IMR-90 (cell line): ENCODE measurements at regions not wholly inside any gene's neighbourhood (a gene's known extent, or its start where the extent isn't known, plus 50 kb on each side); places are given as distances from the start of the nearest gene placed in this dataset.

ENCODE experiments used
- ATAC-seq: fragments of 200-7000 bp; cut with Tn5 transposase; 2 replicates; pipeline ENCODE4 v1.9.1; 2020; ENCODE audit warnings: low read depth, mild to moderate bottlenecking, moderate library complexity
- BruUV-seq: library from RNA; stranded (reverse); fragments of 400-500 nt; replicated peaks from 2 replicates; lab custom pipeline; 2021; lab: Mats Ljungman, UMichigan
- CTCF ChIA-PET: fragments of 300-600 bp; formaldehyde crosslinking; extraction: SDS; loops from one replicate; lab custom pipeline; 2021; ENCODE audit warnings: antibody characterized with exemption; lab: Yijun Ruan, JAX
- POLR2A ChIA-PET: fragments of 300-600 bp; sonication (Branson Sonifier 250); formaldehyde crosslinking; loops from one replicate; lab custom pipeline; 2022; ENCODE audit warnings: antibody characterized with exemption; ENCODE audit not compliant: unreplicated experiment; lab: Charles Lee
- DNase-seq: peaks from one replicate; pipeline ENCODE4 v3.0.0; 2013
- H2AFZ ChIP-seq: replicated peaks from 2 replicates; pipeline ENCODE3; 2013; ENCODE audit warnings: low read length, mild to moderate bottlenecking; ENCODE audit not compliant: poor library complexity
- H2AK5ac ChIP-seq: 2 replicates; pipeline ENCODE4 v1.6.1; 2013; ENCODE audit warnings: low read depth, low read length, inconsistent platforms
- H2AK9ac ChIP-seq: replicated peaks from 2 replicates; pipeline ENCODE3; 2013; ENCODE audit warnings: mild to moderate bottlenecking, low read depth, low read length, moderate library complexity; ENCODE audit not compliant: poor library complexity
- H2BK120ac ChIP-seq: 2 replicates; pipeline ENCODE4 v1.6.1; 2013; ENCODE audit warnings: low read depth, low read length, inconsistent platforms
- H2BK15ac ChIP-seq: 3 replicates; pipeline ENCODE4 v1.6.1; 2013; ENCODE audit warnings: low read depth, low read length, inconsistent platforms
- H2BK20ac ChIP-seq: 2 replicates; pipeline ENCODE4 v1.6.1; 2013; ENCODE audit warnings: low read depth, mild to moderate bottlenecking, inconsistent platforms, low read length, moderate library complexity
- H2BK5ac ChIP-seq: 2 replicates; pipeline ENCODE4 v1.6.1; 2013; ENCODE audit warnings: mild to moderate bottlenecking, low read depth, low read length, inconsistent platforms; ENCODE audit not compliant: poor library complexity, severe bottlenecking
- H3K14ac ChIP-seq: replicated peaks from 2 replicates; pipeline ENCODE4 v1.6.1; 2013; ENCODE audit warnings: low read depth, low read length, inconsistent platforms
- H3K18ac ChIP-seq: 2 replicates; pipeline ENCODE4 v1.6.1; 2013; ENCODE audit warnings: low read depth, low read length, control low read depth
- H3K23ac ChIP-seq: 2 replicates; pipeline ENCODE4 v1.6.1; 2013; ENCODE audit warnings: low read depth, low read length, inconsistent platforms
- H3K27ac ChIP-seq: 2 replicates; pipeline ENCODE4 v1.5.1; 2013; ENCODE audit warnings: mild to moderate bottlenecking, control low read depth, low read length; ENCODE audit not compliant: insufficient read depth
- H3K27me3 ChIP-seq: 2 replicates; pipeline ENCODE4 v1.6.1; 2013; ENCODE audit warnings: low read length; ENCODE audit not compliant: control insufficient read depth, insufficient read depth
- H3K36me3 ChIP-seq: 2 replicates; pipeline ENCODE4 v1.6.1; 2013; ENCODE audit warnings: low read length, mixed read lengths; ENCODE audit not compliant: control insufficient read depth, insufficient read depth
- H3K4ac ChIP-seq: 2 replicates; pipeline ENCODE4 v1.6.1; 2013; ENCODE audit warnings: low read depth, low read length, inconsistent platforms
- H3K4me1 ChIP-seq: 2 replicates; pipeline ENCODE4 v1.6.1; 2013; ENCODE audit warnings: low read length, mixed read lengths; ENCODE audit not compliant: control insufficient read depth, insufficient read depth
- H3K4me2 ChIP-seq: 2 replicates; pipeline ENCODE4 v1.6.1; 2013; ENCODE audit warnings: low read depth, mild to moderate bottlenecking, control low read depth, low read length, moderate library complexity
- H3K4me3 ChIP-seq: 2 replicates; pipeline ENCODE4 v1.5.1; 2013; ENCODE audit warnings: low read depth, mild to moderate bottlenecking, control low read depth, low read length, moderate library complexity; ENCODE audit not compliant: insufficient read depth
- H3K56ac ChIP-seq: 2 replicates; pipeline ENCODE4 v1.6.1; 2013; ENCODE audit warnings: low read length, inconsistent platforms; ENCODE audit not compliant: insufficient read depth; ENCODE audit errors: extremely low read depth
- H3K79me1 ChIP-seq, 2 experiments: 2 replicates each; pipeline ENCODE4 v1.6.1; 2013; ENCODE audit warnings: low read length in 2 of 2, inconsistent platforms in 1 of 2, low read depth in 1 of 2
- H3K9ac ChIP-seq: 2 replicates; pipeline ENCODE4 v1.6.1; 2013; ENCODE audit warnings: low read depth, low read length, control low read depth
- H3K9me1 ChIP-seq: 2 replicates; pipeline ENCODE4 v1.6.1; 2013; ENCODE audit warnings: low read length, inconsistent platforms; ENCODE audit not compliant: insufficient read depth
- H3K9me3 ChIP-seq: 2 replicates; pipeline ENCODE4 v1.6.1; 2013; ENCODE audit warnings: low read length; ENCODE audit not compliant: control insufficient read depth, insufficient read depth
- H4K20me1 ChIP-seq: 2 replicates; pipeline ENCODE4 v1.6.1; 2013; ENCODE audit warnings: low read length, inconsistent platforms; ENCODE audit not compliant: insufficient read depth
- H4K5ac ChIP-seq: 2 replicates; pipeline ENCODE4 v1.6.1; 2013; ENCODE audit warnings: mild to moderate bottlenecking, low read depth, low read length, control low read depth
- H4K8ac ChIP-seq, 2 experiments: 2 replicates each; pipeline ENCODE4 v1.6.1; 2013; ENCODE audit warnings: low read depth in 2 of 2, low read length in 2 of 2, control low read depth in 1 of 2, inconsistent platforms in 1 of 2
- H4K91ac ChIP-seq: 2 replicates; pipeline ENCODE4 v1.6.1; 2013; ENCODE audit warnings: low read depth, low read length, inconsistent platforms; ENCODE audit not compliant: insufficient read depth
- CEBPB ChIP-seq: IDR thresholded peaks from 2 replicates; pipeline ENCODE4 v1.6.1; 2012; ENCODE audit warnings: low read depth, low read length, improper control_type of control experiment
- CHD1 ChIP-seq: IDR thresholded peaks from 2 replicates; pipeline ENCODE4 v1.6.1; 2012; ENCODE audit warnings: low read depth, low read length, improper control_type of control experiment
- FOS ChIP-seq: fragments of 150-350 bp; IDR thresholded peaks from 2 replicates; pipeline ENCODE4 v1.6.1; 2016; ENCODE audit warnings: low read depth, low read length
- POLR2A ChIP-seq: IDR thresholded peaks from 2 replicates; pipeline ENCODE4 v1.6.1; 2012; ENCODE audit warnings: mild to moderate bottlenecking, low read depth, low read length
- SMC3 ChIP-seq: fragments of 150-350 bp; IDR thresholded peaks from 2 replicates; pipeline ENCODE4 v1.6.1; 2016; ENCODE audit warnings: low read depth, mild to moderate bottlenecking, antibody characterized with exemption, low read length, moderate library complexity
- WGBS, 2 experiments: methylation state at CpG; one replicate each; pipeline versions ENCODE4 v1.1.5 to v1.1.7; 2013; ENCODE audit warnings: missing lambda C conversion rate in 2 of 2; ENCODE audit not compliant: insufficient read length in 1 of 2; ENCODE audit errors: extremely low coverage in 2 of 2; 5-methylcytosine and 5-hydroxymethylcytosine counted together
- dilution Hi-C: fragments of 300-500 bp; cut with HindIII; formaldehyde crosslinking; loops from one replicate; pipeline ENCODE4 v1.14.3; 2018; ENCODE audit warnings: low sequenced_read_pairs; ENCODE audit not compliant: unreplicated experiment
- in situ Hi-C: fragments of 300-500 bp; cut with MboI; formaldehyde crosslinking; loops from 3 replicates; pipeline ENCODE4 v1.14.3; 2019; ENCODE audit warnings: low sequenced_read_pairs, inconsistent platforms, mixed read lengths
- intact Hi-C: fragments of 100-400 bp; cut with micrococcal nuclease; formaldehyde crosslinking; loops from 2 replicates; pipeline ENCODE4 v1.10.0; 2022

- H2BK20ac ChIP-seq = no peak overlapping the region
- H3K23ac ChIP-seq = no peak overlapping the region
- H3K14ac ChIP-seq = no peak overlapping the region
- intact Hi-C loops = no loop called here
- WGBS, 2 experiments = no CpG with 5 or more reads among the region's 2 CpGs
- H4K91ac ChIP-seq = no peak overlapping the region
- peaks cover 10% of the 10 kb centered on the region for H3K9me3 ChIP-seq
- no peak overlapping the region for H3K9ac ChIP-seq
- no peak for DNase-seq
- no peak overlapping the region for H2AK5ac ChIP-seq
- ChIA-PET POLR2A (no interaction called here), CTCF (no interaction called here)
- no peak overlapping the region for H2BK5ac ChIP-seq
- no peaks in the 10 kb centered on the region for H4K20me1 ChIP-seq
- H3K27ac ChIP-seq = no peak overlapping the region
- H2AK9ac ChIP-seq = no peak overlapping the region
- no peak overlapping the region for H2BK120ac ChIP-seq
- no peak for ATAC-seq
- no peak overlapping the region for H3K18ac ChIP-seq
- no peaks in the 10 kb centered on the region for H3K27me3 ChIP-seq
- H4K5ac ChIP-seq = no peak overlapping the region
- H3K9me1 ChIP-seq = no peaks in the 10 kb centered on the region
- no peak overlapping the region for H3K4ac ChIP-seq
- dilution Hi-C loops = no loop called here
- in situ Hi-C loops = no loop called here
- no peak overlapping the region for H4K8ac ChIP-seq
- H3K4me1 ChIP-seq = no peaks in the 10 kb centered on the region
- TF ChIP-seq FOS (no peak), POLR2A (no peak), SMC3 (no peak), CEBPB (no peak), CHD1 (no peak)
- H3K4me3 ChIP-seq = no peak overlapping the region
- BruUV-seq = no TSS peak
- no peaks in the 10 kb centered on the region for H3K36me3 ChIP-seq
- H3K4me2 ChIP-seq = no peak overlapping the region
- no peak overlapping the region for H2BK15ac ChIP-seq
- no peak overlapping the region for H3K56ac ChIP-seq
- no peaks in the 10 kb centered on the region for H3K79me1 ChIP-seq
- H2AFZ ChIP-seq = no peak overlapping the region
Observed at GRCh38 chr4:170243662-170244288, 154.0 kb upstream of the AADAT start.
